Sigmoid colon (tissue), 4 donors: ENCODE measurements at regions not wholly inside any gene's neighbourhood (a gene's known extent, or its start where the extent isn't known, plus 50 kb on each side); places are given as distances from the start of the nearest gene placed in this dataset.

Experiments
- EP300 ChIP-seq, 4 donors: sonication (generic); formaldehyde crosslinking; IDR thresholded peaks; one replicate each; pipeline ENCODE4 v1.6.1; 2017; ENCODE audit warnings: antibody characterized with exemption in 4 of 4
- POLR2A ChIP-seq, 2 donors: fragments of 450-650 bp; IDR thresholded peaks; one replicate each; pipeline ENCODE4 v1.6.1; 2016; ENCODE audit warnings: antibody characterized with exemption in 2 of 2, mild to moderate bottlenecking in 2 of 2, moderate library complexity in 2 of 2
- POLR2AphosphoS5 ChIP-seq, 4 donors: sonication (generic); formaldehyde crosslinking; IDR thresholded peaks; one replicate each; pipeline ENCODE4 v1.6.1; 2017; ENCODE audit warnings: antibody characterized with exemption in 4 of 4
- TF ChIP-seq, protein P1 (sequence below), 4 experiments: fragments of 450-650 bp in 3 of 4; fragments of 200-600 bp in 1 of 4; IDR thresholded peaks; one replicate each; pipeline ENCODE4 v1.5.1; 2016 to 2019; ENCODE audit warnings: antibody characterized with exemption in 4 of 4, mild to moderate bottlenecking in 3 of 4, moderate library complexity in 2 of 4

- TF ChIP-seq, protein P1, sequence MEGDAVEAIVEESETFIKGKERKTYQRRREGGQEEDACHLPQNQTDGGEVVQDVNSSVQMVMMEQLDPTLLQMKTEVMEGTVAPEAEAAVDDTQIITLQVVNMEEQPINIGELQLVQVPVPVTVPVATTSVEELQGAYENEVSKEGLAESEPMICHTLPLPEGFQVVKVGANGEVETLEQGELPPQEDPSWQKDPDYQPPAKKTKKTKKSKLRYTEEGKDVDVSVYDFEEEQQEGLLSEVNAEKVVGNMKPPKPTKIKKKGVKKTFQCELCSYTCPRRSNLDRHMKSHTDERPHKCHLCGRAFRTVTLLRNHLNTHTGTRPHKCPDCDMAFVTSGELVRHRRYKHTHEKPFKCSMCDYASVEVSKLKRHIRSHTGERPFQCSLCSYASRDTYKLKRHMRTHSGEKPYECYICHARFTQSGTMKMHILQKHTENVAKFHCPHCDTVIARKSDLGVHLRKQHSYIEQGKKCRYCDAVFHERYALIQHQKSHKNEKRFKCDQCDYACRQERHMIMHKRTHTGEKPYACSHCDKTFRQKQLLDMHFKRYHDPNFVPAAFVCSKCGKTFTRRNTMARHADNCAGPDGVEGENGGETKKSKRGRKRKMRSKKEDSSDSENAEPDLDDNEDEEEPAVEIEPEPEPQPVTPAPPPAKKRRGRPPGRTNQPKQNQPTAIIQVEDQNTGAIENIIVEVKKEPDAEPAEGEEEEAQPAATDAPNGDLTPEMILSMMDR (IDR thresholded peaks at IDR 0.05) = no peak
- TF ChIP-seq POLR2A (IDR thresholded peaks at IDR 0.05) (no peak), EP300 (IDR thresholded peaks at IDR 0.05) (no peak), POLR2AphosphoS5 (IDR thresholded peaks at IDR 0.05) (no peak)
Observed at GRCh38 chr2:217621391-217621801, 381.4 kb downstream of the TNS1 start.
